ENCODE measurements at regions not wholly inside any gene's neighbourhood (a gene's known extent, or its start where the extent isn't known, plus 50 kb on each side); places are given as distances from the start of the nearest gene placed in this dataset.

DNA sequence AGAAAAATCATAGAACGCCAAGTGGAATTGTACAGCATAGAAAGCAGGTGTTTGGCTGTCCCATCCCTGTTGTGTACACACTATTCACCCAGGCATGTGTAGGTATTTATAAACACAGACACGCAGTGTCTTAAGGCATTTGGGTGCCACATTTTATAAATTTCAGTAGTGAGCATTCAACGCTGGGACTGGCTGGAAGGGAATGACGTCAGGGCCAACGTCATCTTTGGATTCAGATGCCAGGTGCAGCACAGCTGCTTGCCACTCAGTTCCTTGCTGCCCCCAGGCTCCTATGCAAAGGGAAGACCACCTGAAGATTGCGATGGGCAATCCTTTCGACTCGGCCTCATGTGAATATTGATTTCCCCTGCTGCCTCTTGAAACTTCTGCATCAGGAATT lies 461.7 kb upstream of the SOX11 start:
- H3K9me3 Mint-ChIP-seq (ENCODE audit: unreplicated experiment): no peaks in the 10 kb centered on the region

DNA sequence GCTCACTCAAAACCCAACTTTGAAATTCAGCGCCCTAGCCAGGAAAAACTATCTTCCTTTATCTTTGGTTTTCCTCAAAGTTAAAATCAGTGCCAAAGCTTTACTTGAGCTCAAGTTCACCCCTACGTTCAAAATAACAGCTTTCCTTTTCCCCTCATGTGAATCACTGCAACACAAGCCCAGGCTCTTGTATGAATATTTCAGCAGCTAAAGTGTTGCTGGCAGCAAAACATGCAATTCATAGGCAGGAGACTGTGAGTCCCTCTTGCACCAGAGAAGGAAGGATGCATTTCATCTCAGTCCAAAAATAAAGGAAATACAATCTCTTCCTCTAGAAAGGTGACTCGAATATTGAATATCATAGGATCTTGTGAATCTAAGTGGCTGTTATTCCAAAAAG lies 461.3 kb upstream of the SOX11 start:
- Mint-ChIP-seq H3K4me1 (ENCODE audit: low read depth, unreplicated experiment) (no peaks in the 10 kb centered on the region), H3K9me3 (ENCODE audit: unreplicated experiment) (no peaks in the 10 kb centered on the region), H3K27ac (ENCODE audit: unreplicated experiment) (no peak overlapping the region), H3K27me3 (ENCODE audit: insufficient read depth, unreplicated experiment) (no peaks in the 10 kb centered on the region), H3K36me3 (ENCODE audit: insufficient read depth, unreplicated experiment) (no peaks in the 10 kb centered on the region), H3K4me3 (ENCODE audit: unreplicated experiment) (no peak overlapping the region)
- ChIA-PET POLR2A (no interaction called here), CTCF (no interaction called here)
- no TSS peak for BruUV-seq (replicated peaks)
- DNase-seq: no peak
- intact Hi-C loops (cut with micrococcal nuclease; ENCODE audit: unreplicated experiment): no loop called here
- TF ChIP-seq, protein P1, sequence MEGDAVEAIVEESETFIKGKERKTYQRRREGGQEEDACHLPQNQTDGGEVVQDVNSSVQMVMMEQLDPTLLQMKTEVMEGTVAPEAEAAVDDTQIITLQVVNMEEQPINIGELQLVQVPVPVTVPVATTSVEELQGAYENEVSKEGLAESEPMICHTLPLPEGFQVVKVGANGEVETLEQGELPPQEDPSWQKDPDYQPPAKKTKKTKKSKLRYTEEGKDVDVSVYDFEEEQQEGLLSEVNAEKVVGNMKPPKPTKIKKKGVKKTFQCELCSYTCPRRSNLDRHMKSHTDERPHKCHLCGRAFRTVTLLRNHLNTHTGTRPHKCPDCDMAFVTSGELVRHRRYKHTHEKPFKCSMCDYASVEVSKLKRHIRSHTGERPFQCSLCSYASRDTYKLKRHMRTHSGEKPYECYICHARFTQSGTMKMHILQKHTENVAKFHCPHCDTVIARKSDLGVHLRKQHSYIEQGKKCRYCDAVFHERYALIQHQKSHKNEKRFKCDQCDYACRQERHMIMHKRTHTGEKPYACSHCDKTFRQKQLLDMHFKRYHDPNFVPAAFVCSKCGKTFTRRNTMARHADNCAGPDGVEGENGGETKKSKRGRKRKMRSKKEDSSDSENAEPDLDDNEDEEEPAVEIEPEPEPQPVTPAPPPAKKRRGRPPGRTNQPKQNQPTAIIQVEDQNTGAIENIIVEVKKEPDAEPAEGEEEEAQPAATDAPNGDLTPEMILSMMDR (IDR thresholded peaks at IDR 0.05; ENCODE audit: insufficient read depth in 1 of 2, low read depth in 1 of 2, low read length in 1 of 2, severe bottlenecking in 1 of 2, unreplicated experiment in 1 of 2): no peak
- Histone ChIP-seq H3K4me1 (no peaks in the 10 kb centered on the region), H3K27me3 (replicated peaks; ENCODE audit: control insufficient read depth, insufficient read depth, low read length) (no peaks in the 10 kb centered on the region), H3K36me3 (ENCODE audit: control insufficient read depth, insufficient read depth, low read length) (no peaks in the 10 kb centered on the region), H3K4me3 (ENCODE audit: low read depth, low read length) (no peak overlapping the region), H3K9me3 (no peaks in the 10 kb centered on the region)

More for the DNA sequence above, 461.7 kb upstream of the SOX11 start:
- Mint-ChIP-seq H3K4me1 (ENCODE audit: low read depth, unreplicated experiment) (no peaks in the 10 kb centered on the region), H3K27ac (ENCODE audit: unreplicated experiment) (no peak overlapping the region), H3K4me3 (ENCODE audit: unreplicated experiment) (no peak overlapping the region), H3K27me3 (ENCODE audit: insufficient read depth, unreplicated experiment) (no peaks in the 10 kb centered on the region), H3K36me3 (ENCODE audit: insufficient read depth, unreplicated experiment) (no peaks in the 10 kb centered on the region)
- H3K9me3 ChIP-seq: no peaks in the 10 kb centered on the region
- DNase-seq: no peak
- H3K4me1 ChIP-seq: no peaks in the 10 kb centered on the region
- H3K27me3 ChIP-seq (replicated peaks; ENCODE audit: control insufficient read depth, insufficient read depth, low read length): no peaks in the 10 kb centered on the region
- H3K36me3 ChIP-seq (ENCODE audit: control insufficient read depth, insufficient read depth, low read length): no peaks in the 10 kb centered on the region
- intact Hi-C loops (cut with micrococcal nuclease; ENCODE audit: unreplicated experiment): no loop called here
- TF ChIP-seq, protein P1 (IDR thresholded peaks at IDR 0.05; ENCODE audit: insufficient read depth in 1 of 2, low read depth in 1 of 2, low read length in 1 of 2, severe bottlenecking in 1 of 2, unreplicated experiment in 1 of 2): no peak
- CTCF ChIA-PET: no interaction called here
- H3K4me3 ChIP-seq (ENCODE audit: low read depth, low read length): no peak overlapping the region
- POLR2A ChIA-PET: no interaction called here
- BruUV-seq (replicated peaks): no TSS peak

DNA sequence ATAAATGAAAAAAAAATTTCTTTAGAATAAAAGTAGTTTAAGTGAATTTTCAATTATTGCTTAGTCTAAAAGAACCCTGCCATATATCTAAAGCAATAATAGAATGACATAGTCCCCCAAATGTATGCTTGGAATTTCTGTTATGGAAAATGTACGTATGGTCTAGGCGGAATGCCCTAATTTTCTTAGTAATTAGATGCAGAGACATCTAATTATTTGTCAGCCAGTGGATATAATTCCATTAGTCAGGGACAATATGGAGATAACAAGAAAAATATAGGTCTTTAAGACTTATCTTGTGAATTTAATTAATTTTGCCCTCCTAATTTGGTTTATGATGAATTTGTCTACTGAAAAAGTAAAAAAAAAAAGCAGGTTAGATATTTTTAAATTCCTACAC lies 460.9 kb upstream of the SOX11 start:
- no peaks in the 10 kb centered on the region for H3K36me3 Mint-ChIP-seq (ENCODE audit: insufficient read depth, unreplicated experiment)
- no peaks in the 10 kb centered on the region for H3K9me3 ChIP-seq

More for the DNA sequence above, 460.9 kb upstream of the SOX11 start:
- H3K4me3 Mint-ChIP-seq (ENCODE audit: unreplicated experiment): no peak overlapping the region
- TF ChIP-seq, protein P1 (IDR thresholded peaks at IDR 0.05; ENCODE audit: insufficient read depth in 1 of 2, low read depth in 1 of 2, low read length in 1 of 2, severe bottlenecking in 1 of 2, unreplicated experiment in 1 of 2): no peak
- H3K4me1 Mint-ChIP-seq (ENCODE audit: low read depth, unreplicated experiment): no peaks in the 10 kb centered on the region
- Histone ChIP-seq H3K27me3 (replicated peaks; ENCODE audit: control insufficient read depth, insufficient read depth, low read length) (no peaks in the 10 kb centered on the region), H3K4me3 (ENCODE audit: low read depth, low read length) (no peak overlapping the region), H3K36me3 (ENCODE audit: control insufficient read depth, insufficient read depth, low read length) (no peaks in the 10 kb centered on the region), H3K4me1 (no peaks in the 10 kb centered on the region)
- ChIA-PET POLR2A (no interaction called here), CTCF (no interaction called here)
- DNase-seq: no peak
- H3K27me3 Mint-ChIP-seq (ENCODE audit: insufficient read depth, unreplicated experiment): no peaks in the 10 kb centered on the region
- intact Hi-C loops (cut with micrococcal nuclease; ENCODE audit: unreplicated experiment): no loop called here
- no TSS peak for BruUV-seq (replicated peaks)
- H3K9me3 Mint-ChIP-seq (ENCODE audit: unreplicated experiment): no peaks in the 10 kb centered on the region
- no peak overlapping the region for H3K27ac Mint-ChIP-seq (ENCODE audit: unreplicated experiment)

Measured in Caco-2 (cell line).